ENCODE measurements at regions not wholly inside any gene's neighbourhood (a gene's known extent, or its start where the extent isn't known, plus 50 kb on each side); places are given as distances from the start of the nearest gene placed in this dataset.

DNA sequence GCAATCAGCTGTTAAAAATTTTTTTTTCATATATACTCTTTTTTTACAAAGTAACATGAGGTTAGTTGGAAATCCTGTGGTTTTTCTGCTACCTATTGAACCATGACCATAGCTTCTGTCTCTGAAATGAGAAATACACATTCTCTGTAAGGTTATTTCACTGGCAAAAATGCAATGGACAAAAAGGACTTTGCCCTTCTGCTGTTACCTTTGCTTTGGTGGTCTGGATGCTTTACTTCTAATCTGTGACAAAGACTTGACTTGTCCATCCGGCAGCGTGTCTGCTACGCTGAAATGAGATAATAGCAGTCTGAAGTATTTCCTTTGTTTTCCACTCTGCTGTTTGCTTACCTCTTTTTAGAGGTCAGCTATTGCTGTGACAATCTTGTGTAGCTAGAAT is 412.8 kb downstream of the SLITRK6 start:
- no peak for TF ChIP-seq RFX5 (IDR thresholded peaks at IDR 0.05; ENCODE audit: low read depth, low read length)
- TF ChIP-seq, protein P1, sequence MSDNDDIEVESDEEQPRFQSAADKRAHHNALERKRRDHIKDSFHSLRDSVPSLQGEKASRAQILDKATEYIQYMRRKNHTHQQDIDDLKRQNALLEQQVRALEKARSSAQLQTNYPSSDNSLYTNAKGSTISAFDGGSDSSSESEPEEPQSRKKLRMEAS (IDR thresholded peaks at IDR 0.05; ENCODE audit: low read depth, low read length): no peak
- TF ChIP-seq BHLHE40 (IDR thresholded peaks at IDR 0.05; ENCODE audit: borderline replicate concordance in 1 of 2, low read depth in 2 of 2, low read length in 1 of 2): no peak
- no peak for TF ChIP-seq EED (IDR thresholded peaks at IDR 0.05; ENCODE audit: low read depth)
- TF ChIP-seq CTCF (IDR thresholded peaks at IDR 0.05 in 2 of 3, conservative IDR thresholded peaks at IDR 0.05 in 1 of 3; ENCODE audit: control insufficient read depth in 2 of 3, extremely low read depth in 1 of 3, insufficient read depth in 1 of 3, low read depth in 3 of 3, low read length in 3 of 3): no peak
- no peak for TF ChIP-seq POLR2AphosphoS5 (IDR thresholded peaks at IDR 0.05; ENCODE audit: low read length)
- TF ChIP-seq DPF2 (IDR thresholded peaks at IDR 0.05): no peak
- TF ChIP-seq ZZZ3 (IDR thresholded peaks at IDR 0.05; ENCODE audit: control insufficient read depth, insufficient read length, low read depth): no peak
- TF ChIP-seq NFYA (IDR thresholded peaks at IDR 0.05; ENCODE audit: borderline replicate concordance, low read depth, low read length): no peak
